HG02970 (cell line): ENCODE measurements at regions not wholly inside any gene's neighbourhood (a gene's known extent, or its start where the extent isn't known, plus 50 kb on each side); places are given as distances from the start of the nearest gene placed in this dataset.
"Not testable (repeated sequence)": the region's sequence is repeated elsewhere in the genome, so short reads cannot be mapped to it uniquely, and the experiment has no call there.

Experiments
- ATAC-seq: cut with Tn5 transposase; IDR thresholded peaks from one replicate; pipeline ENCODE4 v1.9.1; 2021; ENCODE audit warnings: mild to moderate bottlenecking, moderate library complexity, moderate number of reproducible peaks; ENCODE audit not compliant: unreplicated experiment, low FRiP score

GRCh38 chr6:152811785-152812184 is 61.2 kb downstream of the VIP start:
- no peak for ATAC-seq

GRCh38 chr6:152815230-152815872 is 64.8 kb downstream of the VIP start:
- ATAC-seq, result no peak

- ATAC-seq, result no peak
Measured at GRCh38 chr6:152816055-152816454, 65.5 kb downstream of the VIP start.

- no peak for ATAC-seq
Measured at GRCh38 chr6:152821525-152821924, 70.9 kb downstream of the VIP start.

GRCh38 chr6:152824666-152825065 is 74.1 kb downstream of the VIP start:
- ATAC-seq, result no peak

GRCh38 chr6:152828431-152828830 is 77.8 kb downstream of the VIP start:
- no peak for ATAC-seq

GRCh38 chr6:152834366-152834765 is 83.8 kb downstream of the VIP start:
- not testable (repeated sequence) for ATAC-seq

GRCh38 chr6:152836523-152836922 is 85.9 kb downstream of the VIP start:
- ATAC-seq, result no peak

GRCh38 chr6:152845421-152845820 is 94.8 kb downstream of the VIP start:
- ATAC-seq, result no peak

GRCh38 chr6:152846825-152847224 is 96.2 kb downstream of the VIP start:
- no peak for ATAC-seq

GRCh38 chr6:152848919-152849318 is 98.3 kb downstream of the VIP start:
- ATAC-seq, result no peak

- no peak for ATAC-seq
Measured at GRCh38 chr6:152854086-152854795, 103.6 kb downstream of the VIP start.

GRCh38 chr6:152858141-152858540 is 107.5 kb downstream of the VIP start:
- no peak for ATAC-seq

GRCh38 chr6:152859225-152859624 is 108.6 kb downstream of the VIP start:
- no peak for ATAC-seq

- peak; percentile 79 for ATAC-seq
Measured at GRCh38 chr6:152863618-152864326, 113.2 kb downstream of the VIP start.

GRCh38 chr6:152874267-152874666 is 108.6 kb downstream of the FBXO5 start:
- ATAC-seq, result no peak

GRCh38 chr6:152874846-152875568 is 107.8 kb downstream of the FBXO5 start:
- no peak for ATAC-seq

GRCh38 chr6:152879681-152880080 is 103.2 kb downstream of the FBXO5 start:
- no peak for ATAC-seq

- no peak for ATAC-seq
Measured at GRCh38 chr6:152893187-152893586, 89.7 kb downstream of the FBXO5 start.

- ATAC-seq, result no peak
Measured at GRCh38 chr6:152896923-152897322, 85.9 kb downstream of the FBXO5 start.

- ATAC-seq, result peak; percentile 98
Measured at GRCh38 chr6:152897807-152898399, 84.9 kb downstream of the FBXO5 start.
